Hepatocyte (in vitro differentiated cells): ENCODE measurements at regions not wholly inside any gene's neighbourhood (a gene's known extent, or its start where the extent isn't known, plus 50 kb on each side); places are given as distances from the start of the nearest gene placed in this dataset.

Experiments
- CTCF ChIP-seq: fragments of 200-600 bp; sonication (generic); IDR thresholded peaks from 2 replicates; pipeline ENCODE4 v1.5.1; 2016; ENCODE audit warnings: antibody characterized with exemption, mild to moderate bottlenecking; ENCODE audit not compliant: poor library complexity
- EZH2phosphoT487 ChIP-seq: fragments of 200-600 bp; sonication (generic); IDR thresholded peaks from one replicate; pipeline ENCODE4 v1.6.1; 2018; ENCODE audit warnings: antibody characterized with exemption, mild to moderate bottlenecking, low read depth, moderate library complexity; ENCODE audit not compliant: unreplicated experiment, severe bottlenecking

- no peak for TF ChIP-seq CTCF
- TF ChIP-seq EZH2phosphoT487: no peak
Measured at GRCh38 chr2:238667639-238668038, 180.2 kb upstream of the TWIST2 start.
